Lower leg skin (tissue), 3 donors: ENCODE measurements at regions not wholly inside any gene's neighbourhood (a gene's known extent, or its start where the extent isn't known, plus 50 kb on each side); places are given as distances from the start of the nearest gene placed in this dataset.
"Not testable (repeated sequence)": the region's sequence is repeated elsewhere in the genome, so short reads cannot be mapped to it uniquely, and the experiment has no call there.

ENCODE experiments used
- CTCF ChIP-seq, 3 donors: fragments of 450-650 bp; IDR thresholded peaks; one replicate each; pipeline ENCODE4 v1.5.1; 2016; ENCODE audit warnings: antibody characterized with exemption in 3 of 3, mild to moderate bottlenecking in 3 of 3, moderate library complexity in 2 of 3
- POLR2A ChIP-seq, 2 donors: fragments of 450-650 bp; IDR thresholded peaks; one replicate each; pipeline ENCODE4 v1.6.1; 2016 to 2017; ENCODE audit warnings: antibody characterized with exemption in 2 of 2, mild to moderate bottlenecking in 1 of 2, moderate library complexity in 1 of 2

GRCh38 chr2:111586014-111586413, 298.0 kb downstream of the ANAPC1 start:
- TF ChIP-seq CTCF, POLR2A (IDR thresholded peaks at IDR 0.05): not testable (repeated sequence)
